OCI-LY7 (cell line): ENCODE measurements at regions not wholly inside any gene's neighbourhood (a gene's known extent, or its start where the extent isn't known, plus 50 kb on each side); places are given as distances from the start of the nearest gene placed in this dataset.

ENCODE experiments used
- BruUV-seq: library from RNA; stranded (reverse); fragments of 400-500 nt; replicated peaks from 2 replicates; lab custom pipeline; 2021; lab: Mats Ljungman, UMichigan
- CTCF ChIA-PET: fragments of 300-600 bp; sonication (Branson Sonifier 250); formaldehyde crosslinking; loops from one replicate; lab custom pipeline; 2022; ENCODE audit warnings: antibody characterized with exemption; ENCODE audit not compliant: unreplicated experiment; lab: Charles Lee
- POLR2A ChIA-PET: fragments of 300-600 bp; sonication (Branson Sonifier 250); formaldehyde crosslinking; loops from one replicate; lab custom pipeline; 2022; ENCODE audit warnings: antibody characterized with exemption; lab: Charles Lee
- DNase-seq: peaks from one replicate; pipeline ENCODE4 v3.0.0-alpha.2; 2015; ENCODE audit warnings: low spot score
- H2AFZ ChIP-seq: fragments of 200-600 bp; sonication (generic), shearing (Covaris generic); 2 replicates; pipeline ENCODE4 v1.6.1; 2014; ENCODE audit warnings: mild to moderate bottlenecking, antibody characterized with exemption, low read length, moderate library complexity
- H3K27ac ChIP-seq: fragments of 200-600 bp; sonication (generic); 2 replicates; pipeline ENCODE4 v1.5.1; 2014; ENCODE audit warnings: mixed run types, low read depth, mild to moderate bottlenecking, moderate library complexity, low read length, inconsistent platforms; ENCODE audit not compliant: poor library complexity, severe bottlenecking
- H3K36me3 ChIP-seq: fragments of 200-600 bp; sonication (generic); 2 replicates; pipeline ENCODE4 v1.6.1; 2014; ENCODE audit warnings: mild to moderate bottlenecking, antibody characterized with exemption, low read length, moderate library complexity, mixed read lengths; ENCODE audit not compliant: insufficient read depth
- H3K4me1 ChIP-seq: fragments of 200-600 bp; sonication (generic); 2 replicates; pipeline ENCODE4 v1.5.1; 2014; ENCODE audit warnings: mild to moderate bottlenecking, low read length; ENCODE audit not compliant: insufficient read depth, poor library complexity, severe bottlenecking
- H3K4me2 ChIP-seq: fragments of 200-600 bp; sonication (generic); 2 replicates; pipeline ENCODE4 v1.6.1; 2014; ENCODE audit warnings: mild to moderate bottlenecking, low read length
- H3K4me3 ChIP-seq: fragments of 200-600 bp; sonication (generic); 2 replicates; pipeline ENCODE4 v1.5.1; 2014; ENCODE audit warnings: mild to moderate bottlenecking, low read depth, low read length; ENCODE audit not compliant: poor library complexity, severe bottlenecking
- H3K79me2 ChIP-seq: fragments of 200-600 bp; sonication (generic); 2 replicates; pipeline ENCODE4 v1.6.1; 2016; ENCODE audit warnings: low read depth, mild to moderate bottlenecking, low read length, moderate library complexity, mixed read lengths; ENCODE audit not compliant: insufficient read depth
- H3K9me2 ChIP-seq: fragments of 200-600 bp; sonication (generic); 2 replicates; pipeline ENCODE4 v1.6.1; 2016; ENCODE audit warnings: mild to moderate bottlenecking, low read length, mixed read lengths; ENCODE audit not compliant: insufficient read depth
- H3K9me3 ChIP-seq: fragments of 200-600 bp; sonication (generic); 2 replicates; pipeline ENCODE4 v1.6.1; 2014; ENCODE audit warnings: mild to moderate bottlenecking, mixed run types, low read length, mixed read lengths
- H4K20me1 ChIP-seq: fragments of 200-600 bp; sonication (generic); 2 replicates; pipeline ENCODE4 v1.6.1; 2014; ENCODE audit warnings: mild to moderate bottlenecking, antibody characterized with exemption, low read length, moderate library complexity, mixed read lengths; ENCODE audit not compliant: insufficient read depth
- EZH2phosphoT487 ChIP-seq: fragments of 200-600 bp; sonication (generic); IDR thresholded peaks from 2 replicates; pipeline ENCODE4 v1.6.1; 2018; ENCODE audit warnings: low read depth, borderline replicate concordance, mild to moderate bottlenecking, mixed run types, antibody characterized with exemption, low read length, moderate library complexity, mixed read lengths
- intact Hi-C: fragments of 100-400 bp; cut with micrococcal nuclease; formaldehyde crosslinking; loops from one replicate; pipeline ENCODE4 v1.10.0; 2022; ENCODE audit not compliant: unreplicated experiment
- TF ChIP-seq, protein P1 (sequence below): fragments of 200-600 bp; sonication (generic); conservative IDR thresholded peaks from 2 replicates; pipeline ENCODE4 v1.5.1; 2014; ENCODE audit warnings: mild to moderate bottlenecking, antibody characterized with exemption, low read length, moderate library complexity, mixed read lengths

DNA sequence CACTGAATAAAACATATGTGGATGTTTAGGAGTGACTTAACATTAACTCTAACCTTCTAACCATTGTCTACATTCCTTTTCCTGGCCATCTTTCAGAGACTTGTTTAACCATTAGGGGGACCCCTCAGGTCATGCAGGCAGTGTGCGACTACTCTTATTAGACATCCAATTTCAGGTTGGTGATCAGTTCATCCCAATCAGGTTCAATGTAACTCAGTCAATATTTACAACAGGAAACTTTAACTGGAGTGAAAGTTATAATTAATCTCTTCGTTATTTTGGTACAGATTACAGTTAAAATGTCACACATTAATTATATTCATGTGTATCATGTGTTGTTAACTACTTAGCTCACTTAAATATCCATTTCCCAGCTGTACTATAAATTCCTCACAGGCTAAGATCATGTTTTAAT lies 68.8 kb upstream of the RGS1 start:
- H3K4me3 ChIP-seq, result no peak overlapping the region
- ChIA-PET CTCF (interaction anchor here (0.6 to 1.1 kb wide), 2 partner anchors 70 to 100 kb away, joined by 3 read pairs; no protein-coding TSS in a partner anchor), POLR2A (interaction anchor here (0.6 to 1.3 kb wide), 6 partner anchors 16 to 720 kb away, joined by 3 to 5 read pairs (median 3); no protein-coding TSS in a partner anchor)
- H3K79me2 ChIP-seq, result no peaks in the 10 kb centered on the region
- DNase-seq, result peak; percentile 60
- no peak overlapping the region for H3K4me2 ChIP-seq
- H4K20me1 ChIP-seq, result no peaks in the 10 kb centered on the region
- no TSS peak for BruUV-seq
- no peak overlapping the region for H3K27ac ChIP-seq
- no peaks in the 10 kb centered on the region for H3K4me1 ChIP-seq
- no peaks in the 10 kb centered on the region for H3K36me3 ChIP-seq
- intact Hi-C loops, result loop anchor here (1.0 kb wide), 2 partner anchors 74 to 103 kb away; no protein-coding TSS in a partner anchor
- TF ChIP-seq, protein P1, sequence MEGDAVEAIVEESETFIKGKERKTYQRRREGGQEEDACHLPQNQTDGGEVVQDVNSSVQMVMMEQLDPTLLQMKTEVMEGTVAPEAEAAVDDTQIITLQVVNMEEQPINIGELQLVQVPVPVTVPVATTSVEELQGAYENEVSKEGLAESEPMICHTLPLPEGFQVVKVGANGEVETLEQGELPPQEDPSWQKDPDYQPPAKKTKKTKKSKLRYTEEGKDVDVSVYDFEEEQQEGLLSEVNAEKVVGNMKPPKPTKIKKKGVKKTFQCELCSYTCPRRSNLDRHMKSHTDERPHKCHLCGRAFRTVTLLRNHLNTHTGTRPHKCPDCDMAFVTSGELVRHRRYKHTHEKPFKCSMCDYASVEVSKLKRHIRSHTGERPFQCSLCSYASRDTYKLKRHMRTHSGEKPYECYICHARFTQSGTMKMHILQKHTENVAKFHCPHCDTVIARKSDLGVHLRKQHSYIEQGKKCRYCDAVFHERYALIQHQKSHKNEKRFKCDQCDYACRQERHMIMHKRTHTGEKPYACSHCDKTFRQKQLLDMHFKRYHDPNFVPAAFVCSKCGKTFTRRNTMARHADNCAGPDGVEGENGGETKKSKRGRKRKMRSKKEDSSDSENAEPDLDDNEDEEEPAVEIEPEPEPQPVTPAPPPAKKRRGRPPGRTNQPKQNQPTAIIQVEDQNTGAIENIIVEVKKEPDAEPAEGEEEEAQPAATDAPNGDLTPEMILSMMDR, result peak; percentile 80
- no peak for TF ChIP-seq EZH2phosphoT487
- no peaks in the 10 kb centered on the region for H3K9me2 ChIP-seq
- no peaks in the 10 kb centered on the region for H3K9me3 ChIP-seq
- H2AFZ ChIP-seq, result no peak overlapping the region

DNA sequence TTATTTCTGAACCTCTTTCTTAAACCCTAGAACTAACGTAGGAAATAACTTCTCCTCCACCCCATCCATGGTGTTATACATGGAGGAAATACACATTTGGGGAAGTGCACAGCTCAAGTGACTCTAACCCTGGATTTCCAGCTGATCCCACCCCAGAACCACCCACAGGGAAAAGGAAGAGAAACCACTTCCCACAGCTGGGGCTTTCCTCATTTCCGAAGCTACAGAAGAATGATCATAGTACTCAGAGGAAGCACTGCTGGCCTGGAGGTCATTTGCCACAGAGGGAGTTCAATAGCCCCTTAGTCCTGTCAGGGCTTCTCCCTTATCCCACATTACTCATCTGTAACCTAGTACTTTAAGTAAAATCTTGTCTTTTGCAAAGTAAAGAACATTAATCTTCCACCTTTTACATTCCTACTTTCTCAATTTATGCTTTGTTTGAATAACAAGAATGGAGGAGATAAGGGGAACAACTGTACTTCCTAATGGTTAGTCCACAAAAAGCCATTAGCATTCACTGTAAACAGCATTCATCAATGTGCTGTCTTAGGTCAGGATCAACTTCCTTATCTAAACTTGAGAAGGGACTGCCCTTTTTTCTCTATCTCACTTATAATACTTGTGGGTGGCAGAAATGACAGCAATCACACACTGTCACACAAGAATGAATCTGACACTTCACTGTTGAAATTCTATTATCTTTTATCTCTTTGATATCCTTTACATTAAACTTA lies 63.0 kb upstream of the RGS1 start:
- Histone ChIP-seq H3K9me2 (no peaks in the 10 kb centered on the region), H3K4me3 (no peak overlapping the region), H3K36me3 (no peaks in the 10 kb centered on the region), H3K4me2 (peak overlapping the region; percentile 26; the same call in 1 of the 2 replicates), H3K79me2 (no peaks in the 10 kb centered on the region), H3K27ac (no peak overlapping the region), H2AFZ (no peak overlapping the region; the same call in 1 of the 2 replicates), H3K4me1 (peaks cover 30% of the 10 kb centered on the region), H4K20me1 (peaks cover 6% of the 10 kb centered on the region; the same call in 1 of the 2 replicates), H3K9me3 (no peaks in the 10 kb centered on the region)
- intact Hi-C loops, result no loop called here
- ChIA-PET POLR2A (interaction anchor here (0.7 to 1.6 kb wide), 5 partner anchors 26 to 298 kb away, joined by 3 to 5 read pairs (median 3); no protein-coding TSS in a partner anchor), CTCF (interaction anchor here (0.6 kb wide), 1 partner anchor 96 kb away, joined by 3 read pairs; no protein-coding TSS in a partner anchor)
- TF ChIP-seq EZH2phosphoT487, result no peak
- TF ChIP-seq, protein P1, result no peak
- no peak for DNase-seq
- BruUV-seq, result no TSS peak

DNA sequence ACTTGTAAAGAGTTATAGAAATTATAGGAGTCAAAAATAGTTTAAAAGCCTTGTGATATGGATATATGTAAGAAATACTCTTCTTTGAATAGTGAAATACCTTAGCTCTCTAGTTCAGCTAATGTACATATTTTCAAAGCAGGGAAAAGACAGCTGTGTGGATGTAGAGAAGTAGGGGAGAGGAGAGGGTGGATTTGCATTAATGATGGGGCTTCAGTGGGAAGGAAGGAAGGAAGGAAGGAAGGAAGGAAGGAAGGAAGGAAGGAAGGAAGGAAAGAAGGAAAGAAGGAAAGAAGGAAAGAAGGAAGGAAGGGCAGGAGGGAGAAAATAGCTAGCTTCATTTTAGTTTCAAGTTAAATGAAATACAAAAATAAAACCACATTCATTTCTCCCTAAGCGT lies 62.4 kb upstream of the RGS1 start:
- H3K9me2 ChIP-seq, result no peaks in the 10 kb centered on the region
- H3K4me3 ChIP-seq, result no peak overlapping the region
- POLR2A ChIA-PET, result interaction anchor here (0.7 to 1.6 kb wide), 4 partner anchors 26 to 102 kb away, joined by 3 to 5 read pairs (median 4); no protein-coding TSS in a partner anchor
- TF ChIP-seq, protein P1, result no peak
- no peak for TF ChIP-seq EZH2phosphoT487
- intact Hi-C loops, result no loop called here
- no peak overlapping the region for H3K4me2 ChIP-seq
- no peaks in the 10 kb centered on the region for H3K79me2 ChIP-seq
- H3K9me3 ChIP-seq, result no peaks in the 10 kb centered on the region
- H3K4me1 ChIP-seq, result peaks cover 32% of the 10 kb centered on the region
- CTCF ChIA-PET, result interaction anchor here (0.6 kb wide), 1 partner anchor 95 kb away, joined by 3 read pairs; no protein-coding TSS in a partner anchor
- peaks cover 6% of the 10 kb centered on the region; the same call in 1 of the 2 replicates for H4K20me1 ChIP-seq
- no peak for DNase-seq
- BruUV-seq, result no TSS peak
- no peaks in the 10 kb centered on the region for H3K36me3 ChIP-seq
- H3K27ac ChIP-seq, result no peak overlapping the region
- H2AFZ ChIP-seq, result no peak overlapping the region
